ENCODE measurements at regions not wholly inside any gene's neighbourhood (a gene's known extent, or its start where the extent isn't known, plus 50 kb on each side); places are given as distances from the start of the nearest gene placed in this dataset.

- no peak for TF ChIP-seq CTCF (conservative IDR thresholded peaks at IDR 0.05; ENCODE audit: low read length)
- TF ChIP-seq EZH2phosphoT487 (IDR thresholded peaks at IDR 0.05; ENCODE audit: borderline replicate concordance): no peak
Observed at GRCh38 chr1:30310966-30311742, 412.2 kb downstream of the MATN1 start.
